ENCODE measurements at regions not wholly inside any gene's neighbourhood (a gene's known extent, or its start where the extent isn't known, plus 50 kb on each side); places are given as distances from the start of the nearest gene placed in this dataset.
"Not testable (repeated sequence)": the region's sequence is repeated elsewhere in the genome, so short reads cannot be mapped to it uniquely, and the experiment has no call there.

DNA sequence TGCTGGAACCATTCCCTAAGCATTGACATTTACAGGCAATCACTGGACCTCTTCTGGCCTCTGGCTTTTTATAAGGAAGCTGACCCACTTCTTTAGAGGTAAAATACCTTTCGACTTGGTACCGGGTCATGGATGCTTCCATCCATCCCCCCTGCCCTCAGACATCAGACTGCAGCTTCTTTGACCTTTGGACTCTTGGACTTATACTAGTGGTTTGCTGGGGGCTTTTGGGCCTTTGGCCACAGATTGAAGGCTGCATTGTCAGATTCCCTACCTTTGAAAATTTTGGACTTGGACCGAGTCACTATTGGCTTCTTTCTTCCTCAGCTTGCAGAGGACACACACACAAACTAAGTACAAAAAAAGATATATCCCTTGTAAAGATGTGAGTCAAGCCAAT, 86.1 kb downstream of the TTC6 start:
- H3K27ac ChIP-seq (ENCODE audit: insufficient read depth, low read depth, low read length, poor library complexity, severe bottlenecking), result no peak overlapping the region
- 95 to 100% methylated on average over 3 of the region's 3 CpGs for WGBS, 2 experiments
- no peaks in the 10 kb centered on the region for H3K27me3 ChIP-seq (ENCODE audit: control insufficient read depth, insufficient read depth, low read length, poor library complexity, severe bottlenecking)
- no peak overlapping the region for H3K4me3 ChIP-seq (ENCODE audit: insufficient read depth, low read depth, low read length)
- H3K4me1 ChIP-seq (ENCODE audit: control insufficient read depth, insufficient read depth, low read length), result no peaks in the 10 kb centered on the region
- no peaks in the 10 kb centered on the region for H3K9me3 ChIP-seq (ENCODE audit: control insufficient read depth, low read length)
- no peaks in the 10 kb centered on the region for H3K36me3 ChIP-seq (ENCODE audit: control insufficient read depth, insufficient read depth, low read length)

DNA sequence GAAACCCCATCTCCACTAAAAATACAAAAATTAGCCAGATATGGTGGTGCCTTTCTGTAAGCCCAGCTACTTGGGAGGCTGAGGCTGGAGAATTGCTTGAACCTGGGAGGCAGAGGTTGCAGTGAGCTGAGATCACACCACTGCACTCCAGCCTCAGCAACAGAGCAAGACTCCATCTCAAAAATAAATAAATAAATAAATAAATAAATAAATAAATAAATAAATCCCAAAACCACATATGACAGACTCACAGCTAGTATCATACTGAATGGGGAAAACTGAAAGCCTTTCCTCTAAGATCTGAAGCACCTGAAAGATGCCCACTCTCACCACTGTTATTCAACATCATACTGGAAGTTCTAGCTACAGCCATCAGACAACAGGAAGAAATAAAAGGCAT, 97.3 kb downstream of the TTC6 start:
- H3K27me3 ChIP-seq (ENCODE audit: control insufficient read depth, insufficient read depth, low read length, poor library complexity, severe bottlenecking); H3K36me3 ChIP-seq (ENCODE audit: control insufficient read depth, insufficient read depth, low read length): not testable (repeated sequence)

DNA sequence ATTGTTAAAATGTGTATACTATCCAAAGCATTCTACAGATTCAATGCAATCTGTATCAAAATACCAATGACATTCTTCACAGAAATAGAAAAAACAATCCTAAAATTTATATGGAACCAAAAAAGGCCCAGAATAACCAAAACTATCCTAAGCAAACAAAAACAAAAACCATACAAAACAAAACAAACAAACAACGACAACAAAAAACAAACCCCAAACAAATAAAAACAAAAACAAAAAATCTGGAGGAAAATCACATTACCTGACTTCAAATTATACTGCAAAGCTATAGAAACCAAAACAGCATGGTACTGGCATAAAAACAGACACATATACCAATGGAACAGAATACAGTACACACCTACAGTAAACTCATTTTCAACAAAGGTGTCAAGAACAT, 98.0 kb downstream of the TTC6 start:
- not testable (repeated sequence) for H3K9me3 ChIP-seq (ENCODE audit: control insufficient read depth, low read length); H3K36me3 ChIP-seq (ENCODE audit: control insufficient read depth, insufficient read depth, low read length); H3K4me3 ChIP-seq (ENCODE audit: insufficient read depth, low read depth, low read length); H3K27me3 ChIP-seq (ENCODE audit: control insufficient read depth, insufficient read depth, low read length, poor library complexity, severe bottlenecking); H3K27ac ChIP-seq (ENCODE audit: insufficient read depth, low read depth, low read length, poor library complexity, severe bottlenecking); H3K4me1 ChIP-seq (ENCODE audit: control insufficient read depth, insufficient read depth, low read length)
- 92 to 93% methylated on average over 1 of the region's 1 CpG for WGBS, 2 experiments

More for the DNA sequence above, 97.3 kb downstream of the TTC6 start:
- not testable (repeated sequence) for H3K27ac ChIP-seq (ENCODE audit: insufficient read depth, low read depth, low read length, poor library complexity, severe bottlenecking); H3K9me3 ChIP-seq (ENCODE audit: control insufficient read depth, low read length); H3K4me1 ChIP-seq (ENCODE audit: control insufficient read depth, insufficient read depth, low read length); H3K4me3 ChIP-seq (ENCODE audit: insufficient read depth, low read depth, low read length)

DNA sequence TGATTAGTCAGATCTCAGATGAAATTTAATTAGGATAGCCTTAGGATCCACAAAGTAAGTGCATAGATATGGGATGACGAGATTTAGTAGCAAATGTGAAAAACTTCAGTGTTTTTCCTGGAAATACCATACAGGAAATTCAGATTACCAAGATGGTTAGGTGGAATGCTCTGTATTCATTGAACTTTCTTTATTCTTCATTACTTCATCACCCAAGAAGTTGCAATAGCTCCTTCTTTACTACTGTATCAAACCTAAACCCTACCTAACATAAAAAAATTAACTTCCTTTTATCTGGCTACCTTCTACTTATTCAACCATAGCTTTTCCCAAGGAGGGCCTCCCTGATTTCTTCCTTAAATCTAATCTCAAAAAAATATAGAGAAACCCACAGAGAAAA, 100.4 kb downstream of the TTC6 start:
- Histone ChIP-seq H3K27ac (ENCODE audit: insufficient read depth, low read depth, low read length, poor library complexity, severe bottlenecking) (no peak overlapping the region), H3K4me3 (ENCODE audit: insufficient read depth, low read depth, low read length) (no peak overlapping the region), H3K27me3 (ENCODE audit: control insufficient read depth, insufficient read depth, low read length, poor library complexity, severe bottlenecking) (no peaks in the 10 kb centered on the region), H3K4me1 (ENCODE audit: control insufficient read depth, insufficient read depth, low read length) (no peaks in the 10 kb centered on the region), H3K9me3 (ENCODE audit: control insufficient read depth, low read length) (no peaks in the 10 kb centered on the region), H3K36me3 (ENCODE audit: control insufficient read depth, insufficient read depth, low read length) (no peaks in the 10 kb centered on the region)
- WGBS, 2 experiments, result 90 to 95% methylated on average over 1 of the region's 1 CpG

DNA sequence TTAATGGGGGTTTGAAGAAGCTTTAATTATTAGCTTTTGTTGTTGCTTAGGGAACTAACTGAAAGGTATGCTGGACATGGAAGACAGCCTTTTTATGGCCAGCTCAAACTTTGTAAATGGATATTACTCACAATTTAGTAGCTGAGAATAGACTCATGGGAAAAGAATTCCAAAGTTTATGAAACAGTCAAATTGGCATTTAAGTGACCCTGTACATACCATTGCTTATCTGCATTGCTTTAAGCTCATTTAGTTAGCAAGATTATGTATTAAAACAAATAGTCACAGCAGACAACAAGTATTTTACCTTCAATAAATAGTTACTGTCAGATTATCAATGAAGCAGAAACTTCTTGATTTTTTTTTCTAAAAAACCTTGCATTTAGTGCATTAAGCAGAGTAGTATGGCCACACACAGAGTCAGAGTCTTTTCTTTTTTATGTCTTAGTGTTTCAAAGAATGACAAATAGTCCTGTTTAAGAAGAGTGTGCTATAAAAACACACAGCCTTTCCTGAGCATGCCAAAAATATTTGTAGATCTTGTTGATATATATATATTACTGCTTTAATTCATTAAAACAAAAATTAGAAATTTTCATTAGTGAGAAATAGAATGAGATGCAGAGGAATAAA, 102.2 kb downstream of the TTC6 start:
- H3K36me3 ChIP-seq (ENCODE audit: control insufficient read depth, insufficient read depth, low read length), result no peaks in the 10 kb centered on the region
- H3K4me3 ChIP-seq (ENCODE audit: insufficient read depth, low read depth, low read length), result no peak overlapping the region
- no peaks in the 10 kb centered on the region for H3K9me3 ChIP-seq (ENCODE audit: control insufficient read depth, low read length)
- no peaks in the 10 kb centered on the region for H3K27me3 ChIP-seq (ENCODE audit: control insufficient read depth, insufficient read depth, low read length, poor library complexity, severe bottlenecking)
- no peaks in the 10 kb centered on the region for H3K4me1 ChIP-seq (ENCODE audit: control insufficient read depth, insufficient read depth, low read length)
- H3K27ac ChIP-seq (ENCODE audit: insufficient read depth, low read depth, low read length, poor library complexity, severe bottlenecking), result no peak overlapping the region

DNA sequence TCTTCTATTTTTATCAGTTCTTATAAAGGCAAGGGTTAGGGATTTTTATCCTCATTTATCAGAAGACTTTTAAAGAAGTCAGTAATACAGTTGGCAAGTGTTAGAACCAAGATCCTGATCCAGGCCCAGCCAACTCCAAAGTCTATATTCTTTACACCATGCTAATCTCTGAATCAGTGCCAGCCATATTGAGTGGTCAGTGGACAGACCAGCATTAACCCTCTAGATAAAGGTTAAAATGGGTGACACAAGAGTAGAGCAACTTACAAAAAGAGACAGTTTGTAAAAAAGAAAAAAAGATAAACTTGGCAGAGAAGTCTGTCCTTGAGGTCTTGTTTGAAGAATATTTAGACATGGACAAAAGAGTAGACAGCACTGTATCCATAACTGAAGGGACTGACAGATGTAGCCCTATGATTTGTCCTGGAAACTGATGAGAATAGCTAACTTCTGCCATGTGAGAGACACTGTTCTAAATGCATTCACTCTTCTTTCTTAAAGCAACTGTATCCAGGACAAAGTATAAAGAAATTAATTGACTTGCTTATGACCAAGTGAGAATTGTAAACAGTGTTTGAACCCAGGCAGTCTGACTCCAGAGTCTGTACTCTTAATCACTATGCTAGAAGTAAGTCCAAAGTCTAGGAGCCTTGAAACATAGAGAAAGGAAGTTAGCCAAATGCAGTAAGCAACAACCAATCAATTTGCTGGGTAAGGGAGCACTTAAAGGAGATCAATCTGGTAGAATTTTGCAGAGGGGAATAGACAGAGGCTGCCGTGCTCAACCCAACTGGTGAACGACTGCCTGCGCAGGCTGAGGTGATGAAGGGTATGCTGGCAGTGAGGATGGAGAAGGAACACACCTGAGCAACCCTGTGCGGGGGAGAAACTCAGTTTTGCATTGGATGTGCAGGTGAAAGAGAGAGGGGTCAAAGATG, 103.7 kb downstream of the TTC6 start:
- H3K36me3 ChIP-seq (ENCODE audit: control insufficient read depth, insufficient read depth, low read length), result no peaks in the 10 kb centered on the region
- H3K4me3 ChIP-seq (ENCODE audit: insufficient read depth, low read depth, low read length), result no peak overlapping the region
- WGBS, 2 experiments, result 92 to 95% methylated on average over 4 of the region's 4 CpGs
- no peaks in the 10 kb centered on the region for H3K4me1 ChIP-seq (ENCODE audit: control insufficient read depth, insufficient read depth, low read length)
- no peak overlapping the region for H3K27ac ChIP-seq (ENCODE audit: insufficient read depth, low read depth, low read length, poor library complexity, severe bottlenecking)
- H3K9me3 ChIP-seq (ENCODE audit: control insufficient read depth, low read length), result no peaks in the 10 kb centered on the region
- no peaks in the 10 kb centered on the region for H3K27me3 ChIP-seq (ENCODE audit: control insufficient read depth, insufficient read depth, low read length, poor library complexity, severe bottlenecking)

DNA sequence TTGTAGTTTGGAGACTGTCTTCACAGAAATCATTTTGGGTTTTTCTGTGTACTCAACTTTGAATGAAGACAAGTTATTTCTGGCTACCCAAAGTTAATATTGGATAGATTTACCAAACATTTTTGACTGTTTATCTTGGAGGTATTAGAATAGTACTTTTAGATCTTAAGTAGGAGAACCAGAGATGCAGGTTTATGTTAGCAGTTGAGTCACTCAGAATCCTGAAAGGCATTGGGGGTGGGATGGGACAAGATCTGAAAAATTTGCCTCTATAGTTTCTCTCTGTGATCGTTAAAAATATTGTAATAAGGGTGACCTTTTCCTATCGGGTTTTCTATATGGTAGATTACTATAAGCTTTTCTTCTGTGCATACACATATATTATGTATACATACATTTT, 112.3 kb downstream of the TTC6 start:
- Histone ChIP-seq H3K4me3 (ENCODE audit: insufficient read depth, low read depth, low read length) (no peak overlapping the region), H3K4me1 (ENCODE audit: control insufficient read depth, insufficient read depth, low read length) (no peaks in the 10 kb centered on the region), H3K9me3 (ENCODE audit: control insufficient read depth, low read length) (no peaks in the 10 kb centered on the region), H3K27ac (ENCODE audit: insufficient read depth, low read depth, low read length, poor library complexity, severe bottlenecking) (no peak overlapping the region), H3K36me3 (ENCODE audit: control insufficient read depth, insufficient read depth, low read length) (no peaks in the 10 kb centered on the region), H3K27me3 (ENCODE audit: control insufficient read depth, insufficient read depth, low read length, poor library complexity, severe bottlenecking) (no peaks in the 10 kb centered on the region)
- no CpG with 5 or more reads among the region's 2 CpGs for WGBS, 2 experiments

DNA sequence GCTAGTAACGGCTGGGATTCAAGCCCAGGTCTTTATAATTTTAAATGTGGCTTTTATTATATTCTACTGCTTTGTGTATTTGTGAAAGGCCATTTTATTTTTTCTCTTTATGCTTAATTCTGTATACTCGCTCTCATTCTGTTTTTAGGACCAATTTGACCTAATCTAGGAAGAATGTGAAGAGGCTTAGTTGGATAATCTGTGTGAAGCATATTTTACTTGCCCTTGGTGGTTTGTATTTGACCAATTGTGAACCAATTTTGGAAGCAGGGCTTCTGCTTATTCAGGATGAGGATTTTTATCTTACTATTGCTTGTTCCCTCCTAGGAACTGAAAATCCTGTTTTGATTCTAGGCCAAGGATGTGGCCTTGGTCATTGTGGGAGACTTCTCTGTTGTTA, 113.1 kb downstream of the TTC6 start:
- Histone ChIP-seq H3K27ac (ENCODE audit: insufficient read depth, low read depth, low read length, poor library complexity, severe bottlenecking) (no peak overlapping the region), H3K36me3 (ENCODE audit: control insufficient read depth, insufficient read depth, low read length) (no peaks in the 10 kb centered on the region), H3K9me3 (ENCODE audit: control insufficient read depth, low read length) (no peaks in the 10 kb centered on the region), H3K27me3 (ENCODE audit: control insufficient read depth, insufficient read depth, low read length, poor library complexity, severe bottlenecking) (no peaks in the 10 kb centered on the region), H3K4me3 (ENCODE audit: insufficient read depth, low read depth, low read length) (no peak overlapping the region), H3K4me1 (ENCODE audit: control insufficient read depth, insufficient read depth, low read length) (no peaks in the 10 kb centered on the region)
- WGBS, 2 experiments, result 90 to 94% methylated on average over 2 of the region's 2 CpGs

DNA sequence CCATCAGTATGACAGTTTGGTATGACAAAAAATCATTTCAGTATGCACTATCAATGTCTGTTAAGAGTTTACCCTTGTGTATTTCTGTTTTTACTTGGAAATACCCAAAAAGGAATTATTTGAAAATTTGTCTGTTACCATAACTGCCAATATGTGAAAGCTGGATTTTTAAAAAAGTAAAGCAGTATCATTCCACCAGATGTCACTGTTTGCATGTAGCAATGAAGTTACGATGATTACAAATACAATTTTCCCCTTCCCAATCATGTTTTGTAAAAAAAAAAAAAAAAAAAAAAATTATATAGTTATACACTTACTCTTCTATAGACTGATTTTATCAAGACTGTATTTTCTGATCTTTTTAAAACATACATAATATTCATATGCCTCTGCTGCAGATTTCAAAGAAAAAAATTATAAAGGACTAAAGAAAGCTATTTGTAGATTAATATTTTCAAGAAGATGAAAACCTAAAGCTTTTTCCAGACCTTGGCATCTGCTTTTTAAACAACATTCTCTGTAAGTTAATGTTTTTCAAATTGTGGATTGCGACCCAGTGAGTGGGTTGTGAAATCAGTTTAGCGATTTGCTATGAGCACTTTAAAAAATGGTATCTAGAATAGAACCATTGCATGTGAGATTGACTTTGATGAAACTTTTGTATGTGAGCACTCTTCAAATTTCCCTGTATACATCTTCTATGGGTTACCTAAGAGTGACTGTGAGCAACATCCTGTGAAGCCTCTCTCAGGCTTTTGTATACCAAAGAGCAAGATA, 114.2 kb downstream of the TTC6 start:
- H3K9me3 ChIP-seq (ENCODE audit: control insufficient read depth, low read length), result no peaks in the 10 kb centered on the region
- H3K4me1 ChIP-seq (ENCODE audit: control insufficient read depth, insufficient read depth, low read length), result no peaks in the 10 kb centered on the region
- no peaks in the 10 kb centered on the region for H3K36me3 ChIP-seq (ENCODE audit: control insufficient read depth, insufficient read depth, low read length)
- H3K27me3 ChIP-seq (ENCODE audit: control insufficient read depth, insufficient read depth, low read length, poor library complexity, severe bottlenecking), result no peaks in the 10 kb centered on the region
- H3K4me3 ChIP-seq (ENCODE audit: insufficient read depth, low read depth, low read length), result no peak overlapping the region
- H3K27ac ChIP-seq (ENCODE audit: insufficient read depth, low read depth, low read length, poor library complexity, severe bottlenecking), result no peak overlapping the region
- WGBS, 2 experiments, result 96 to 100% methylated on average over 2 of the region's 3 CpGs

DNA sequence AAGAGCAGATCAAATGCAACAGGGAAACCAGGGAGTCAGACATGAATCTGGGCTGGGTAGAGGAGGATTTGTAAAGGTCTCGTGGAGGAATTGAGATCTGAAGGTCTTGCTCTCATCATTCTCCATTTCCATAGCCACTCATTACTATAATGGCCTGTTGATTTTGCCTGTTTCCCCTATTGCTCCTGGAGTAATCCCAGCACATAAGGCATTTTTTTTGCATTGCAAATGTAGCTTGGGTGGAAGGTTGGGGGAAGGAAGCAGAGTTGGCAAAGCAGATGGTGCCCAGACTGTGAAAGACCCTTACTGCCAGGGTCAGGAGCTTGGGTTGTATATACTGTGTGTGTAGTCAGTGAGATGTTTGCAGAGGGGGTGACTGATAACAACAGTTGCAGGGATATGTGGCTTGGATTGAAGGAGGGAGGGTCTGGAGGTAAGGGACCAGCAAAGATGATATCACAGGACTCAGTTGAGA, 116.0 kb downstream of the TTC6 start:
- no peak overlapping the region for H3K27ac ChIP-seq (ENCODE audit: insufficient read depth, low read depth, low read length, poor library complexity, severe bottlenecking)
- no peaks in the 10 kb centered on the region for H3K4me1 ChIP-seq (ENCODE audit: control insufficient read depth, insufficient read depth, low read length)
- no peaks in the 10 kb centered on the region for H3K27me3 ChIP-seq (ENCODE audit: control insufficient read depth, insufficient read depth, low read length, poor library complexity, severe bottlenecking)
- WGBS, 2 experiments, result 93% methylated on average over 1 of the region's 1 CpG; no CpG with 5 or more reads in 1 of the 2 experiments
- H3K36me3 ChIP-seq (ENCODE audit: control insufficient read depth, insufficient read depth, low read length), result no peaks in the 10 kb centered on the region
- H3K9me3 ChIP-seq (ENCODE audit: control insufficient read depth, low read length), result no peaks in the 10 kb centered on the region
- no peak overlapping the region for H3K4me3 ChIP-seq (ENCODE audit: insufficient read depth, low read depth, low read length)
